HepG2 (cell line): ENCODE measurements at regions not wholly inside any gene's neighbourhood (a gene's known extent, or its start where the extent isn't known, plus 50 kb on each side); places are given as distances from the start of the nearest gene placed in this dataset.

Experiments used
- ATAC-seq: fragments of 200-7000 bp; cut with Tn5 transposase; 3 replicates; pipeline ENCODE4 v1.9.1; 2020; ENCODE audit warnings: mild to moderate bottlenecking, moderate library complexity
- BruUV-seq: library from RNA; stranded (reverse); fragments of 400-500 nt; replicated peaks from 2 replicates; lab custom pipeline; 2021; lab: Mats Ljungman, UMichigan
- CTCF ChIA-PET: fragments of 300-600 bp; formaldehyde crosslinking; extraction: SDS; loops from one replicate; lab custom pipeline; 2021; ENCODE audit warnings: low total read pairs, inconsistent platforms, low intra/inter-chr PET ratio; lab: Yijun Ruan, JAX
- POLR2A ChIA-PET: fragments of 350-600 bp; sonication (Branson Sonifier 250); formaldehyde crosslinking; loops from one replicate; lab custom pipeline; 2020; ENCODE audit warnings: antibody characterized with exemption, inconsistent platforms; lab: Yijun Ruan, JAX
- DNase-seq: peaks from one replicate; pipeline ENCODE4 v3.0.0-alpha.2; 2015; ENCODE audit warnings: low spot score
- FAIRE-seq: peaks from 3 replicates; lab custom pipeline; 2011; peaks lifted over from hg19 to GRCh38; lab: Jason Lieb, UNC
- H2AFZ ChIP-seq: one replicate; pipeline ENCODE4 v1.6.1; 2011; ENCODE audit warnings: low read length, inconsistent platforms
- H3K27ac ChIP-seq: fragments of 300-600 bp; 3 replicates; pipeline ENCODE4 v1.8.0; 2011; ENCODE audit warnings: mixed run types, mild to moderate bottlenecking, mixed read lengths, low read length, inconsistent platforms; ENCODE audit not compliant: insufficient read depth; ENCODE audit errors: extremely low read length
- H3K27me3 ChIP-seq, 2 experiments: fragments of 200-600 bp in 1 of 2; 2 replicates in 1 of 2; 3 replicates in 1 of 2; pipeline versions ENCODE4 v1.6.0 to v1.8.0; 2011; ENCODE audit warnings: low read length in 2 of 2, mild to moderate bottlenecking in 2 of 2, moderate library complexity in 2 of 2, inconsistent platforms in 1 of 2; ENCODE audit not compliant: insufficient read depth in 2 of 2, control insufficient read depth in 1 of 2
- H3K36me3 ChIP-seq, 2 experiments: fragments of 200-600 bp in 1 of 2; replicated peaks in 1 of 2; 2 replicates in 1 of 2; 3 replicates in 1 of 2; pipeline versions ENCODE4 v1.5.1 to v1.8.0; 2011; ENCODE audit warnings: low read length in 2 of 2, inconsistent platforms in 1 of 2; ENCODE audit not compliant: insufficient read depth in 2 of 2, control insufficient read depth in 1 of 2
- H3K4me1 ChIP-seq: 2 replicates; pipeline ENCODE4 v1.5.1; 2012; ENCODE audit warnings: low read length, inconsistent platforms; ENCODE audit not compliant: insufficient read depth
- H3K4me2 ChIP-seq: 2 replicates; pipeline ENCODE4 v1.6.0; 2011; ENCODE audit warnings: low read depth, low read length, inconsistent platforms
- H3K4me3 ChIP-seq, 3 experiments: fragments of 200-600 bp in 1 of 3; sonication (generic), shearing (Covaris generic) in 1 of 3; replicated peaks in 1 of 3; 2 replicates each; pipeline ENCODE4 v1.5.1; 2011 to 2016; ENCODE audit warnings: low read length in 3 of 3, inconsistent platforms in 2 of 3, low read depth in 2 of 3, mild to moderate bottlenecking in 2 of 3, control low read depth in 1 of 3, mixed read lengths in 1 of 3; ENCODE audit not compliant: insufficient read depth in 1 of 3
- H3K79me2 ChIP-seq: one replicate; pipeline ENCODE4 v1.6.1; 2011; ENCODE audit warnings: low read length, inconsistent platforms; ENCODE audit not compliant: insufficient read depth
- H3K9ac ChIP-seq: 2 replicates; pipeline ENCODE4 v1.6.0; 2011; ENCODE audit warnings: mild to moderate bottlenecking, low read depth, low read length, inconsistent platforms; ENCODE audit not compliant: insufficient read depth
- H3K9me3 ChIP-seq: 2 replicates; pipeline ENCODE4 v1.5.1; 2012; ENCODE audit warnings: mild to moderate bottlenecking, low read length
- H4K20me1 ChIP-seq: 2 replicates; pipeline ENCODE4 v1.6.0; 2011; ENCODE audit warnings: inconsistent platforms, mild to moderate bottlenecking, low read length, moderate library complexity; ENCODE audit not compliant: insufficient read depth
- MEIS1 ChIP-seq: sonication (generic); formaldehyde crosslinking; IDR thresholded peaks from 2 replicates; pipeline ENCODE4 v1.9.0; 2021; ENCODE audit warnings: mild to moderate bottlenecking, missing genetic modification reagents, moderate library complexity, borderline replicate concordance
- MTA3 ChIP-seq: sonication (generic); formaldehyde crosslinking; IDR thresholded peaks from 2 replicates; pipeline ENCODE4 v1.4.0; 2020; ENCODE audit warnings: missing genetic modification reagents
- SPEN ChIP-seq: sonication (generic); formaldehyde crosslinking; IDR thresholded peaks from 2 replicates; pipeline ENCODE4 v1.5.1; 2020; ENCODE audit warnings: low read depth, mild to moderate bottlenecking, missing genetic modification reagents
- ZFAT ChIP-seq: sonication (generic); formaldehyde crosslinking; conservative IDR thresholded peaks from 2 replicates; pipeline ENCODE4 v1.8.1; 2023; ENCODE audit warnings: missing genetic modification reagents, inconsistent platforms
- ZFYVE20 ChIP-seq: sonication (generic); formaldehyde crosslinking; IDR thresholded peaks from 2 replicates; pipeline ENCODE4 v1.8.0; 2023; ENCODE audit warnings: low read depth, mild to moderate bottlenecking, moderate library complexity, missing genetic modification reagents, borderline replicate concordance
- ZNF124 ChIP-seq: sonication (generic); formaldehyde crosslinking; IDR thresholded peaks from 2 replicates; pipeline ENCODE4 v1.4.0; 2020; ENCODE audit warnings: missing genetic modification reagents
- ZNF430 ChIP-seq: sonication (generic); formaldehyde crosslinking; IDR thresholded peaks from 2 replicates; pipeline ENCODE4 v1.9.0; 2021; ENCODE audit warnings: mild to moderate bottlenecking, missing genetic modification reagents
- ZNF782 ChIP-seq: sonication (generic); formaldehyde crosslinking; IDR thresholded peaks from 2 replicates; pipeline ENCODE4 v1.4.0; 2020; ENCODE audit warnings: missing genetic modification reagents, mild to moderate bottlenecking, borderline replicate concordance
- WGBS: methylation state at CpG from one replicate; pipeline ENCODE4 v1.1.6; 2017; ENCODE audit warnings: low lambda C conversion rate; 5-methylcytosine and 5-hydroxymethylcytosine counted together
- in situ Hi-C: cut with HindIII; loops from 2 replicates; pipeline ENCODE4 v1.10.0; 2017; ENCODE audit warnings: low pct_unique_long_range_greater_than_20kb; ENCODE audit not compliant: extremely low pct_ligation_motif_present
- intact Hi-C: fragments of 100-400 bp; cut with micrococcal nuclease; formaldehyde crosslinking; loops from one replicate; pipeline ENCODE4 v1.10.0; 2022; ENCODE audit not compliant: unreplicated experiment
- TF ChIP-seq, protein P1 (sequence below): sonication (generic); formaldehyde crosslinking; conservative IDR thresholded peaks from 2 replicates; pipeline ENCODE4 v1.4.0; 2020; ENCODE audit warnings: mild to moderate bottlenecking, missing genetic modification reagents, moderate library complexity
- TF ChIP-seq, protein P2 (sequence below): sonication (generic); formaldehyde crosslinking; IDR thresholded peaks from 2 replicates; pipeline ENCODE4 v1.8.0; 2022; ENCODE audit warnings: missing genetic modification reagents, mild to moderate bottlenecking, moderate library complexity, borderline replicate concordance
- TF ChIP-seq, protein P3 (sequence below): sonication (generic); formaldehyde crosslinking; conservative IDR thresholded peaks from 2 replicates; pipeline ENCODE4 v1.8.0; 2022; ENCODE audit warnings: missing genetic modification reagents

DNA sequence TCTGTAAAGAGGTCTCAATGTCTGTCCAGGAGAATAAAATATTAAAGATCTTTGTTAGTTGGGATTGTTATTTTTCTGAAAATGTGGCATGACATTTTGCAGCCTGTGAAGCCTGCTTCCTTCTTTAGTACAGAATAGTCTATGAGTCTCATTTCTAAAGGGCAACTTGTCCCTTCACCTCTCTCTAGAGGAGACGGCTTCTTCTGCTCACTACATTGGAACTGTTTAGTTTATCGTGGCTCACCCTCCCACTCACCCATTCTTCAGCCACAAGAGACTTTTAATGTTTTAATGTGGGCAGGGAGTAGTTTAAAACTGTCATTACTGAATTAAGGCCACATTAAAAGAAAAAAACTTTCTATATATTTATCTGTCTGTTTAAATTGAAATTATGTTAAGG, 161.0 kb downstream of the BARD1 start:
- ATAC-seq: no peak
- no peak overlapping the region for H3K4me3 ChIP-seq
- TF ChIP-seq MTA3 (no peak), ZNF124 (CRISPR knock-in tag) (no peak), MEIS1 (CRISPR knock-in tag) (no peak), SPEN (CRISPR knock-in tag) (no peak), ZFYVE20 (CRISPR knock-in tag) (no peak), ZNF782 (no peak), ZFAT (CRISPR knock-in tag) (no peak), ZNF430 (CRISPR knock-in tag) (no peak)
- TF ChIP-seq, protein P1, sequence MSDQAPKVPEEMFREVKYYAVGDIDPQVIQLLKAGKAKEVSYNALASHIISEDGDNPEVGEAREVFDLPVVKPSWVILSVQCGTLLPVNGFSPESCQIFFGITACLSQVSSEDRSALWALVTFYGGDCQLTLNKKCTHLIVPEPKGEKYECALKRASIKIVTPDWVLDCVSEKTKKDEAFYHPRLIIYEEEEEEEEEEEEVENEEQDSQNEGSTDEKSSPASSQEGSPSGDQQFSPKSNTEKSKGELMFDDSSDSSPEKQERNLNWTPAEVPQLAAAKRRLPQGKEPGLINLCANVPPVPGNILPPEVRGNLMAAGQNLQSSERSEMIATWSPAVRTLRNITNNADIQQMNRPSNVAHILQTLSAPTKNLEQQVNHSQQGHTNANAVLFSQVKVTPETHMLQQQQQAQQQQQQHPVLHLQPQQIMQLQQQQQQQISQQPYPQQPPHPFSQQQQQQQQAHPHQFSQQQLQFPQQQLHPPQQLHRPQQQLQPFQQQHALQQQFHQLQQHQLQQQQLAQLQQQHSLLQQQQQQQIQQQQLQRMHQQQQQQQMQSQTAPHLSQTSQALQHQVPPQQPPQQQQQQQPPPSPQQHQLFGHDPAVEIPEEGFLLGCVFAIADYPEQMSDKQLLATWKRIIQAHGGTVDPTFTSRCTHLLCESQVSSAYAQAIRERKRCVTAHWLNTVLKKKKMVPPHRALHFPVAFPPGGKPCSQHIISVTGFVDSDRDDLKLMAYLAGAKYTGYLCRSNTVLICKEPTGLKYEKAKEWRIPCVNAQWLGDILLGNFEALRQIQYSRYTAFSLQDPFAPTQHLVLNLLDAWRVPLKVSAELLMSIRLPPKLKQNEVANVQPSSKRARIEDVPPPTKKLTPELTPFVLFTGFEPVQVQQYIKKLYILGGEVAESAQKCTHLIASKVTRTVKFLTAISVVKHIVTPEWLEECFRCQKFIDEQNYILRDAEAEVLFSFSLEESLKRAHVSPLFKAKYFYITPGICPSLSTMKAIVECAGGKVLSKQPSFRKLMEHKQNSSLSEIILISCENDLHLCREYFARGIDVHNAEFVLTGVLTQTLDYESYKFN (CRISPR knock-in tag): no peak
- TF ChIP-seq, protein P2, sequence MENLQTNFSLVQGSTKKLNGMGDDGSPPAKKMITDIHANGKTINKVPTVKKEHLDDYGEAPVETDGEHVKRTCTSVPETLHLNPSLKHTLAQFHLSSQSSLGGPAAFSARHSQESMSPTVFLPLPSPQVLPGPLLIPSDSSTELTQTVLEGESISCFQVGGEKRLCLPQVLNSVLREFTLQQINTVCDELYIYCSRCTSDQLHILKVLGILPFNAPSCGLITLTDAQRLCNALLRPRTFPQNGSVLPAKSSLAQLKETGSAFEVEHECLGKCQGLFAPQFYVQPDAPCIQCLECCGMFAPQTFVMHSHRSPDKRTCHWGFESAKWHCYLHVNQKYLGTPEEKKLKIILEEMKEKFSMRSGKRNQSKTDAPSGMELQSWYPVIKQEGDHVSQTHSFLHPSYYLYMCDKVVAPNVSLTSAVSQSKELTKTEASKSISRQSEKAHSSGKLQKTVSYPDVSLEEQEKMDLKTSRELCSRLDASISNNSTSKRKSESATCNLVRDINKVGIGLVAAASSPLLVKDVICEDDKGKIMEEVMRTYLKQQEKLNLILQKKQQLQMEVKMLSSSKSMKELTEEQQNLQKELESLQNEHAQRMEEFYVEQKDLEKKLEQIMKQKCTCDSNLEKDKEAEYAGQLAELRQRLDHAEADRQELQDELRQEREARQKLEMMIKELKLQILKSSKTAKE (CRISPR knock-in tag): no peak
- TF ChIP-seq, protein P3, sequence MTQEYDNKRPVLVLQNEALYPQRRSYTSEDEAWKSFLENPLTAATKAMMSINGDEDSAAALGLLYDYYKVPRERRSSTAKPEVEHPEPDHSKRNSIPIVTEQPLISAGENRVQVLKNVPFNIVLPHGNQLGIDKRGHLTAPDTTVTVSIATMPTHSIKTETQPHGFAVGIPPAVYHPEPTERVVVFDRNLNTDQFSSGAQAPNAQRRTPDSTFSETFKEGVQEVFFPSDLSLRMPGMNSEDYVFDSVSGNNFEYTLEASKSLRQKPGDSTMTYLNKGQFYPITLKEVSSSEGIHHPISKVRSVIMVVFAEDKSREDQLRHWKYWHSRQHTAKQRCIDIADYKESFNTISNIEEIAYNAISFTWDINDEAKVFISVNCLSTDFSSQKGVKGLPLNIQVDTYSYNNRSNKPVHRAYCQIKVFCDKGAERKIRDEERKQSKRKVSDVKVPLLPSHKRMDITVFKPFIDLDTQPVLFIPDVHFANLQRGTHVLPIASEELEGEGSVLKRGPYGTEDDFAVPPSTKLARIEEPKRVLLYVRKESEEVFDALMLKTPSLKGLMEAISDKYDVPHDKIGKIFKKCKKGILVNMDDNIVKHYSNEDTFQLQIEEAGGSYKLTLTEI (CRISPR knock-in tag): no peak
- WGBS: 7% methylated on average over 2 of the region's 2 CpGs
- no peaks in the 10 kb centered on the region for H4K20me1 ChIP-seq
- no peaks in the 10 kb centered on the region for H3K36me3 ChIP-seq
- CTCF ChIA-PET: no interaction called here
- no peak overlapping the region for H3K9ac ChIP-seq
- in situ Hi-C loops: no loop called here
- no peak overlapping the region for H3K27ac ChIP-seq
- DNase-seq: no peak
- H3K27me3 ChIP-seq: no peaks in the 10 kb centered on the region
- H3K9me3 ChIP-seq: no peaks in the 10 kb centered on the region
- no peak overlapping the region for H2AFZ ChIP-seq
- intact Hi-C loops: no loop called here
- no peak for FAIRE-seq
- no peaks in the 10 kb centered on the region for H3K4me1 ChIP-seq
- no peak overlapping the region for H3K4me2 ChIP-seq
- H3K79me2 ChIP-seq: no peaks in the 10 kb centered on the region
- BruUV-seq: no TSS peak
- POLR2A ChIA-PET: no interaction called here
